Tongue (tissue), 1 donor: ENCODE measurements at regions not wholly inside any gene's neighbourhood (a gene's known extent, or its start where the extent isn't known, plus 50 kb on each side); places are given as distances from the start of the nearest gene placed in this dataset.
"Not testable (repeated sequence)": the region's sequence is repeated elsewhere in the genome, so short reads cannot be mapped to it uniquely, and the experiment has no call there.

Experiments
- DNase-seq: peaks from one replicate; pipeline ENCODE4 v3.0.0-alpha.2; 2015

- not testable (repeated sequence) for DNase-seq
These were observed 714.0 kb downstream of the METTL4 start for GRCh38 chr18:1857281-1857680.

GRCh38 chr18:1861473-1861872, 709.8 kb downstream of the METTL4 start:
- DNase-seq = no peak

- no peak for DNase-seq
These were observed 705.4 kb downstream of the METTL4 start for GRCh38 chr18:1865869-1866268.

- no peak for DNase-seq
These were observed 699.0 kb downstream of the METTL4 start for GRCh38 chr18:1872274-1872673.

GRCh38 chr18:1875219-1875618, 696.1 kb downstream of the METTL4 start:
- no peak for DNase-seq

GRCh38 chr18:1884623-1885022, 686.7 kb downstream of the METTL4 start:
- DNase-seq = no peak

- no peak for DNase-seq
These were observed 679.7 kb downstream of the METTL4 start for GRCh38 chr18:1891641-1892040.

- DNase-seq = no peak
These were observed 679.1 kb downstream of the METTL4 start for GRCh38 chr18:1892191-1892590.

GRCh38 chr18:1895456-1896185, 675.7 kb downstream of the METTL4 start:
- no peak for DNase-seq

GRCh38 chr18:1906421-1906820, 664.9 kb downstream of the METTL4 start:
- peak; percentile 13 for DNase-seq

GRCh38 chr18:1907470-1908206, 663.7 kb downstream of the METTL4 start:
- no peak for DNase-seq

GRCh38 chr18:1914489-1914888, 656.8 kb downstream of the METTL4 start:
- DNase-seq = no peak

GRCh38 chr18:1916869-1917523, 654.3 kb downstream of the METTL4 start:
- no peak for DNase-seq

- DNase-seq = no peak
These were observed 653.7 kb downstream of the METTL4 start for GRCh38 chr18:1917569-1917968.

GRCh38 chr18:1922066-1922465, 649.2 kb downstream of the METTL4 start:
- DNase-seq = no peak

GRCh38 chr18:1928711-1929110, 642.6 kb downstream of the METTL4 start:
- no peak for DNase-seq

- DNase-seq = no peak
These were observed 641.6 kb downstream of the METTL4 start for GRCh38 chr18:1929720-1930119.

GRCh38 chr18:1930291-1931270, 640.7 kb downstream of the METTL4 start:
- DNase-seq = no peak

GRCh38 chr18:1952486-1952885, 618.8 kb downstream of the METTL4 start:
- DNase-seq = no peak

- DNase-seq = no peak
These were observed 616.6 kb downstream of the METTL4 start for GRCh38 chr18:1954583-1955312.

- DNase-seq = no peak
These were observed 612.5 kb downstream of the METTL4 start for GRCh38 chr18:1958798-1959197.
